ENCODE measurements at regions not wholly inside any gene's neighbourhood (a gene's known extent, or its start where the extent isn't known, plus 50 kb on each side); places are given as distances from the start of the nearest gene placed in this dataset.

- TF ChIP-seq CTCF (IDR thresholded peaks at IDR 0.05) (no peak), POLR2A (IDR thresholded peaks at IDR 0.05) (no peak), EP300 (IDR thresholded peaks at IDR 0.05) (no peak), POLR2AphosphoS5 (IDR thresholded peaks at IDR 0.05) (no peak)
Observed at GRCh38 chr4:45688341-45688740, 435.5 kb downstream of the GABRG1 start.
